Activated naive CD4-positive, alpha-beta T cell treated with anti-CD3 and anti-CD28 coated beads for 36 hours (primary cell): ENCODE measurements at regions not wholly inside any gene's neighbourhood (a gene's known extent, or its start where the extent isn't known, plus 50 kb on each side); places are given as distances from the start of the nearest gene placed in this dataset.

ENCODE experiments used
- CTCF ChIA-PET: fragments of 350-600 bp; sonication (Branson Sonifier 250); formaldehyde crosslinking; loops from one replicate; lab custom pipeline; 2021; ENCODE audit warnings: antibody characterized with exemption; lab: Charles Lee
- DNase-seq: peaks from one replicate; pipeline ENCODE4 v3.0.0-alpha.2; 2020
- H3K27ac Mint-ChIP-seq: one replicate; pipeline ENCODE4 v1.8.0; 2021; ENCODE audit warnings: mild to moderate bottlenecking, mixed read lengths
- H3K27me3 Mint-ChIP-seq: one replicate; pipeline ENCODE4 v1.8.0; 2021; ENCODE audit warnings: low read depth, mixed read lengths
- H3K36me3 Mint-ChIP-seq: one replicate; pipeline ENCODE4 v1.8.0; 2021; ENCODE audit warnings: low read depth, mixed read lengths
- H3K4me1 Mint-ChIP-seq: one replicate; pipeline ENCODE4 v1.8.0; 2021; ENCODE audit warnings: low read depth, mixed read lengths
- H3K4me3 Mint-ChIP-seq: one replicate; pipeline ENCODE4 v1.8.0; 2021; ENCODE audit warnings: mild to moderate bottlenecking, moderate library complexity, mixed read lengths
- H3K9me3 Mint-ChIP-seq: one replicate; pipeline ENCODE4 v1.8.0; 2021; ENCODE audit warnings: mixed read lengths
- intact Hi-C: fragments of 100-400 bp; cut with micrococcal nuclease; formaldehyde crosslinking; loops from one replicate; pipeline ENCODE4 v1.15.1; 2023

- H3K27ac Mint-ChIP-seq: no peak overlapping the region
- no peaks in the 10 kb centered on the region for H3K27me3 Mint-ChIP-seq
- intact Hi-C loops: no loop called here
- CTCF ChIA-PET: no interaction called here
- H3K9me3 Mint-ChIP-seq: peaks cover 17% of the 10 kb centered on the region
- H3K4me3 Mint-ChIP-seq: no peak overlapping the region
- no peak for DNase-seq
- H3K4me1 Mint-ChIP-seq: no peaks in the 10 kb centered on the region
- no peaks in the 10 kb centered on the region for H3K36me3 Mint-ChIP-seq
Measured at GRCh38 chr4:85243857-85244256, 231.1 kb upstream of the ARHGAP24 start.

DNA sequence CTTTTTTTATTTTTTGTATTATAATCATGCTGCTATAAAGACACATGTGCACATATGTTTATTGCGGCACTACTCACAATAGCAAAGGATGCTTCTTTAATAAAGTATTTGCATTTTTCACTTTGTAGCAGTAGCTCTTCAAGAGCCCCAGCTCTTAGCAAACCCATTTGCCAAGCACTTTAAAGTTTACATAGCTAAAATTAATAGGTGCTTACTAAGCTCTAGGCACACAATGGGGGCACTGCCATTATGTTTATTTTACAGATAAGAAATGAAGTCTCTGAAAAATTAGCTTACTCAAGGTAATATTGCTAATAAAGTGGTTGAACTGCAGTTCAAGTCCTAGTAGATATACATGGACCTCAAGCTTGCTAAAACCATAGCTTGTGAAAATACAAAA, 230.3 kb upstream of the ARHGAP24 start:
- Mint-ChIP-seq H3K27me3 (no peaks in the 10 kb centered on the region), H3K36me3 (no peaks in the 10 kb centered on the region), H3K9me3 (peaks cover 15% of the 10 kb centered on the region), H3K4me3 (no peak overlapping the region), H3K27ac (no peak overlapping the region), H3K4me1 (no peaks in the 10 kb centered on the region)
- no peak for DNase-seq
- CTCF ChIA-PET: interaction anchor here (0.5 kb wide), 1 partner anchor 52 kb away, joined by 4 read pairs; no protein-coding TSS in a partner anchor
- intact Hi-C loops: no loop called here

DNA sequence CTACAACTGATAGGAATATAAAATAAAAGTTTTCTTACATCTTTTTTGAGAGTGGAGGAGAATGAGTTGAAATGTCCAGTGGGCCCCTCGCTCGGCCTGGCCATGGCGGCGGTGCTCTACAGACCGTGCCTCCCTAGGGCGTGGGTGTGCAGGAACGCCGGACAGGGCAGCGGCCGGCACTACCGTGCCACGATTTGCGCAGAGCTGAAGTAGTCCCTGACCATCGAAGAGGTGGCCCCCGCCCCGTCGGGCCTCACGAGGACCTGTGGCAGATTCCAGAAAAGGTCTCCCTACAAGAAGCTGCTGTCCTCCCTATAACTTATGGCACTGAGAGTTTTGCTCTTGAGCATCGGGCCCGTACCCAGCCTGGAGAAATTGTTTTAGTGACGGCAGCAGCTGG, 228.9 kb upstream of the ARHGAP24 start:
- H3K36me3 Mint-ChIP-seq: no peaks in the 10 kb centered on the region
- peaks cover 9% of the 10 kb centered on the region for H3K9me3 Mint-ChIP-seq
- H3K4me1 Mint-ChIP-seq: no peaks in the 10 kb centered on the region
- DNase-seq: no peak
- intact Hi-C loops: no loop called here
- H3K4me3 Mint-ChIP-seq: no peak overlapping the region
- no peaks in the 10 kb centered on the region for H3K27me3 Mint-ChIP-seq
- no peak overlapping the region for H3K27ac Mint-ChIP-seq
- CTCF ChIA-PET: no interaction called here

- no peak overlapping the region for H3K4me3 Mint-ChIP-seq
- intact Hi-C loops: no loop called here
- H3K27me3 Mint-ChIP-seq: no peaks in the 10 kb centered on the region
- no peak overlapping the region for H3K27ac Mint-ChIP-seq
- CTCF ChIA-PET: no interaction called here
- H3K9me3 Mint-ChIP-seq: peaks cover 13% of the 10 kb centered on the region
- no peaks in the 10 kb centered on the region for H3K4me1 Mint-ChIP-seq
- no peak for DNase-seq
- no peaks in the 10 kb centered on the region for H3K36me3 Mint-ChIP-seq
Measured at GRCh38 chr4:85250852-85251251, 224.1 kb upstream of the ARHGAP24 start.

DNA sequence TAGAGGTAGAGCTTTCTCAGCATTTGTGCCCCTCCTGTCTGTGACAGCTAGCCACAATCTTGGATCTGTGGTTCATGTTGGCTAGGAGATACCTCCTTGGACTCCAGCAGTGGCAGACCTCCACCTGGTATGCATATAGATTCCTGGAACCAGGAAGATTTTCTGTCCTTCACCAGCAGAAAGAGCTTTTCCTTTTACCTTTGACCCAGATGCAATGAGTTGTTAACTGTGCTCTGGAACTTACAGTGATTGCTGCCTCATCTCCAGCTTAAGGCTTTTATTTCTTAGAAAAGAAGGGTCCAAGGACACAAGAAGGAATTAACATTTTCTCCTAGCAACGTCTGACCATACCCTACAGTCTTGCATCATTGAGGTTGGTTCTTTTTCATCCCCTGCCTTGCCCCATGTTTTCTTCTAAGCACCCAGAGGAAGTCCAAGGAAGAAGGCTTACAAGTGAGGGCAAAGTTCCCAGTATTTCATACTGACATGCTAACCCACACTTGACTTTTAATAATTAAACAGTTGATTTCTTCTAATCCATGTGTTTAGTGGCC, 217.1 kb upstream of the ARHGAP24 start:
- Mint-ChIP-seq H3K4me1 (no peaks in the 10 kb centered on the region), H3K4me3 (no peak overlapping the region), H3K27me3 (no peaks in the 10 kb centered on the region), H3K36me3 (no peaks in the 10 kb centered on the region), H3K27ac (no peak overlapping the region), H3K9me3 (peaks cover 10% of the 10 kb centered on the region)
- CTCF ChIA-PET: no interaction called here
- intact Hi-C loops: no loop called here
- no peak for DNase-seq

DNA sequence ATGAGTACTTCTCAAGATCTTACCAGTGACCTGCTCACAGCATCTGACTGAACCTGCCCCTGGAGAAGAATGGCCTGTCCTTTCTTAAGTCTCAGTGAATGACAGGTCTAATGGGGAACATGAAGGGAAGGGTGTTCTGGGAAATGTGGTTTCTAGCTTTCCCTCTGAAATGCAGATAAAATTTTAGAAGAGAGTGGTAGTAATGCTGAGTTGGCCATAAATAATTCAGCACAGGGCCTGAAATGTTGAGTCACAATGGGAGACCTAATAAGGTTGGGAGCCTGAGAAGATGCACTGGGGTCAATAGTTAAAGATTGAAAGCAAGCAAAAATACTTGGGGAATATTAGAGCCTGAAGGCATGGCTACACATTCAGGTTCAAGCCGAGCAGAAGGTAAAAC, 214.9 kb upstream of the ARHGAP24 start:
- CTCF ChIA-PET: no interaction called here
- intact Hi-C loops: no loop called here
- no peaks in the 10 kb centered on the region for H3K36me3 Mint-ChIP-seq
- H3K9me3 Mint-ChIP-seq: no peaks in the 10 kb centered on the region
- H3K27ac Mint-ChIP-seq: no peak overlapping the region
- no peak for DNase-seq
- no peaks in the 10 kb centered on the region for H3K4me1 Mint-ChIP-seq
- H3K27me3 Mint-ChIP-seq: no peaks in the 10 kb centered on the region
- no peak overlapping the region for H3K4me3 Mint-ChIP-seq

DNA sequence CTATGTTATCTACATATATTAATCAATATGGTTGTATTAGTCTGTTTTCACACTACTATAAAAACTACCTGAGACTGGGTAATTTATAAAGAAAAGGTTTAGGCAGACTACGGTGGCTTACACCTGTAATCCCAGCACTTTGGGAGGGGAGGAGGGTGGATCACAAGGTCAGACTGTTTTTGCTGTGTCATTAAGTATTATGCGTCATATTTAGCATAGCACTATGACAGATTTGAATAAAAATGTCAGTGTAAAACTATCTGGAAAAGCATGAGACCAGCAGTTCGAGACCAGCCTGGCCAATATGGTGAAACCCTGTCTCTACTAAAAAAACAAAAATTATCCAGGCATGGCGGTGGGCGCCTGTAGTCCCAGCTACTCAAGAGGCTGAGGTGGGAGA, 209.7 kb upstream of the ARHGAP24 start:
- Mint-ChIP-seq H3K27me3 (no peaks in the 10 kb centered on the region), H3K9me3 (no peaks in the 10 kb centered on the region), H3K27ac (no peak overlapping the region), H3K36me3 (no peaks in the 10 kb centered on the region), H3K4me3 (no peak overlapping the region), H3K4me1 (no peaks in the 10 kb centered on the region)
- DNase-seq: no peak
- intact Hi-C loops: no loop called here
- CTCF ChIA-PET: no interaction called here

GRCh38 chr4:85268188-85268587, 206.8 kb upstream of the ARHGAP24 start:
- Mint-ChIP-seq H3K36me3 (no peaks in the 10 kb centered on the region), H3K4me1 (no peaks in the 10 kb centered on the region), H3K27me3 (no peaks in the 10 kb centered on the region), H3K27ac (no peak overlapping the region), H3K9me3 (peaks cover 8% of the 10 kb centered on the region), H3K4me3 (no peak overlapping the region)
- intact Hi-C loops: no loop called here
- CTCF ChIA-PET: no interaction called here
- DNase-seq: no peak

DNA sequence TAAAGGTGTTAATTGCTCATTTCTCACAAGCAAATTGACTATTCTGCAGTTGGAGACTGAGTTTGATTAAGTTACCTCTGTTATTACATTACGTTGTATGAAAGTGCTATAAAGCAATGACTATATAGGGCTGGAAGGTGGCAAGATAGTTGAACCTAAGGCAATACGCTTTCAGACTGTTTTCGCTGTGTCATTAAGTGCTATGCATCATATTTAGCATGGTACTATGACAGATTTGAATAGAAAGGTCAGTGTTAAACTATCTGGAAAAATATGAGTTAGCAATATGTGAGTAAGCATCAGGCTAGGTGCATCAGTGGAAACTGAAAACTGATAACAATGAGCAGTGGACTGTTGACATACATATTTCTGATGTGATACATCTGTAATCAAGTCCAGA, 206.0 kb upstream of the ARHGAP24 start:
- Mint-ChIP-seq H3K27me3 (no peaks in the 10 kb centered on the region), H3K4me3 (no peak overlapping the region), H3K36me3 (no peaks in the 10 kb centered on the region), H3K9me3 (peaks cover 12% of the 10 kb centered on the region), H3K27ac (no peak overlapping the region), H3K4me1 (no peaks in the 10 kb centered on the region)
- CTCF ChIA-PET: no interaction called here
- intact Hi-C loops: no loop called here
- no peak for DNase-seq

DNA sequence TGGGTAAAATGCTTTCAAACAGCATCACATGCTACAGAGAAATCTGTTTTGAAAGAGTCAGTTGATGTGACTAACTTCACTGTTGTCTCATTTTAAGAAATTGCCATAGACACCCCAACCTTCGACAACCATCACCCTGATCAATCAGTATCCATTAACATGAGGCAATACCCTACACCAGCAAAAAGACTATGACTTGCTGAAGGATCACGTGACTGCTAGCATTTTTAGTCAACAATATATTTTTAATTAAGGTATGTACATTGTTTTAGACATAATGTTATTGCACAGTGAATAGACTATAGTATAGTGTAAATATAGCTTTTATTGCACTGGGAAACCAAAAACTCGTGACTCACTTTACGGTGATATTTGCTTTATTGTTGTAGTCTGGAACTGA, 200.0 kb upstream of the ARHGAP24 start:
- Mint-ChIP-seq H3K27ac (no peak overlapping the region), H3K27me3 (no peaks in the 10 kb centered on the region), H3K36me3 (no peaks in the 10 kb centered on the region), H3K9me3 (peaks cover 12% of the 10 kb centered on the region), H3K4me1 (no peaks in the 10 kb centered on the region), H3K4me3 (no peak overlapping the region)
- CTCF ChIA-PET: no interaction called here
- no peak for DNase-seq
- intact Hi-C loops: no loop called here

DNA sequence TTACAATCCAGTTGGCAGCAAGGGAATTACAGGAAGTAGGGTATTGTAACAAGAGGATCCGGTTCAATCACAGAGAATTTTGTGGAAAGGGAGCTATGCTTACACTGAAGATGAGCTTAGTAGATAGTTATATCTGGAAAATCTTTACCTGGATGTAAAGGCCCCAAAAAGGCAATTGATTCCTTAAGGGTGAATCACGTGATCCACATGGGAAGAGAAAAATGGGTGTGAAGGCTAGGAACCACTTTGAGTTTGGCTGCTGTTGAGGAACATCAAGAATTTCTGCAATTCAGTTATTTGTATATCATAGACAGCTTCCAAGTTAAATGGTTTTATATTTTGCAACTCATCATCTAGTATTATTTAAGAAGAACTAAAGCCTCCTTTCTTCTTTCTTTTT, 194.0 kb upstream of the ARHGAP24 start:
- H3K9me3 Mint-ChIP-seq: peaks cover 3% of the 10 kb centered on the region
- no peaks in the 10 kb centered on the region for H3K4me1 Mint-ChIP-seq
- no peaks in the 10 kb centered on the region for H3K36me3 Mint-ChIP-seq
- CTCF ChIA-PET: interaction anchor here (0.6 kb wide), 1 partner anchor 62 kb away, joined by 3 read pairs; no protein-coding TSS in a partner anchor
- intact Hi-C loops: no loop called here
- no peak overlapping the region for H3K4me3 Mint-ChIP-seq
- no peak overlapping the region for H3K27ac Mint-ChIP-seq
- DNase-seq: no peak
- H3K27me3 Mint-ChIP-seq: no peaks in the 10 kb centered on the region

DNA sequence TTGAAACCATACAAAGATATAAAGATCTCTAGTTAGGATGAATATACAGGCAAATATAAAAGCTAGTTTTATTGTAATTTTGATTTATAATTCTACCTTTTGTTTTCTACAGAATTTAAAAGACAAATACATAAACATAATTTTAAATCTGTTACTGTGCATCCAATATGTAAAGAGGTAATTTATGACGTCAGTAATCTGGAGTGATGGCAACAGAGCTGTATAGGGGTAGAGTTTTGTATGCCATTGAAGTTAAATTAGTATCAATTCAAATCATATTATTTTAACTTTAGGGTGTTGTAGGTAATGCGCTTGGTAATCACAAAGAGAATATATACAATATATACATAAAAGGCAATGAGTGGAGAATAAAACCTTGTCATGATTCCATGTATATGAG, 183.7 kb upstream of the ARHGAP24 start:
- Mint-ChIP-seq H3K27me3 (no peaks in the 10 kb centered on the region), H3K9me3 (peaks cover 2% of the 10 kb centered on the region), H3K36me3 (no peaks in the 10 kb centered on the region), H3K27ac (no peak overlapping the region), H3K4me3 (no peak overlapping the region), H3K4me1 (no peaks in the 10 kb centered on the region)
- CTCF ChIA-PET: no interaction called here
- DNase-seq: no peak
- intact Hi-C loops: no loop called here

DNA sequence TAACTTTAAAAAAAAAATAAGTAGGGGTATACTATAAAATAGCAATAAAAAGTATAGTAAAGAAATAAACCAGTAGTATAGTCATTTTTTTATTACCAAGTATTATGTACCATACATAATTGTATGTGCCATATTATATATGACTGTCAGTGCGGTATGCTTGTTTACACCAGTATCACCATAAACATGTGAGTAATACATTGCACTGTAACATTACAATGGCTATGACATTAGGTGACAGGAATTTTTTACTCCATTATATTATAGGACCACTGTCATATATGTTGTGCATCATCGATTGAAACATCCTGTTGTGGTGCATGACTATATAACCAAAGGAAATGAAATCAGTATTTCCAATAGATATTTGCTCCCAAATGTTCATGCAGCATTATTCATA, 176.9 kb upstream of the ARHGAP24 start:
- no peak overlapping the region for H3K4me3 Mint-ChIP-seq
- H3K27ac Mint-ChIP-seq: no peak overlapping the region
- CTCF ChIA-PET: no interaction called here
- no peaks in the 10 kb centered on the region for H3K4me1 Mint-ChIP-seq
- H3K36me3 Mint-ChIP-seq: no peaks in the 10 kb centered on the region
- no peaks in the 10 kb centered on the region for H3K9me3 Mint-ChIP-seq
- intact Hi-C loops: no loop called here
- no peak for DNase-seq
- H3K27me3 Mint-ChIP-seq: no peaks in the 10 kb centered on the region
